Transverse colon (tissue), 4 donors: ENCODE measurements at regions not wholly inside any gene's neighbourhood (a gene's known extent, or its start where the extent isn't known, plus 50 kb on each side); places are given as distances from the start of the nearest gene placed in this dataset.

Source experiments
- DNase-seq: peaks from one replicate; pipeline ENCODE4 v3.0.0-alpha.2; 2019
- H3K27ac ChIP-seq, 4 donors: fragments of 200-600 bp; sonication (generic); 2 replicates each; pipeline ENCODE4 v1.5.1; 2016 to 2018; ENCODE audit warnings: inconsistent platforms in 4 of 4
- H3K27me3 ChIP-seq: fragments of 200-600 bp; sonication (generic); 2 replicates; pipeline ENCODE4 v1.5.1; 2017; ENCODE audit warnings: inconsistent platforms
- H3K36me3 ChIP-seq, 4 donors: fragments of 200-600 bp; sonication (generic); 2 replicates each; pipeline ENCODE4 v1.5.1; 2017 to 2019; ENCODE audit warnings: inconsistent platforms in 4 of 4
- H3K4me1 ChIP-seq, 4 donors: fragments of 200-600 bp; sonication (generic); 2 replicates each; pipeline ENCODE4 v1.5.1; 2017 to 2020; ENCODE audit warnings: inconsistent platforms in 4 of 4
- H3K4me3 ChIP-seq, 4 donors: fragments of 200-600 bp; sonication (generic); 1 replicate in 1 of 4; 2 replicates in 3 of 4; pipeline versions ENCODE4 v1.5.1 to v1.6.1; 2017 to 2019; ENCODE audit warnings: inconsistent platforms in 4 of 4
- H3K9me3 ChIP-seq, 2 donors: fragments of 200-600 bp; sonication (generic); 2 replicates each; pipeline ENCODE4 v1.5.1; 2017 to 2019; ENCODE audit warnings: inconsistent platforms in 2 of 2
- EP300 ChIP-seq: sonication (generic); formaldehyde crosslinking; IDR thresholded peaks from one replicate; pipeline ENCODE4 v1.6.1; 2017; ENCODE audit warnings: antibody characterized with exemption, low read depth
- POLR2A ChIP-seq: fragments of 450-650 bp; IDR thresholded peaks from one replicate; pipeline ENCODE4 v1.6.1; 2016; ENCODE audit warnings: antibody characterized with exemption, mild to moderate bottlenecking, moderate library complexity
- POLR2AphosphoS5 ChIP-seq, 3 donors: sonication (generic); formaldehyde crosslinking; IDR thresholded peaks; one replicate each; pipeline ENCODE4 v1.6.1; 2016; ENCODE audit warnings: antibody characterized with exemption in 3 of 3
- WGBS, 2 donors: methylation state at CpG; one replicate each; pipeline ENCODE4 v1.1.5; 2018; ENCODE audit warnings: low coverage in 1 of 2; 5-methylcytosine and 5-hydroxymethylcytosine counted together
- in situ Hi-C, 4 donors: fragments of 200-750 bp; cut with MboI; loops; one replicate each; pipeline versions ENCODE4 v1.15.0 to v1.15.1; 2017; ENCODE audit warnings: low sequenced_read_pairs in 3 of 4, low pct_ligation_motif_present in 1 of 4, low pct_unique_long_range_greater_than_20kb in 1 of 4
- intact Hi-C: fragments of 100-400 bp; cut with DNase I; formaldehyde crosslinking; loops from one replicate; pipeline ENCODE4 v1.15.1; 2023; ENCODE audit warnings: low total_unique reads
- TF ChIP-seq, protein P1 (sequence below), 5 experiments: fragments of 200-600 bp in 3 of 5; fragments of 450-650 bp in 2 of 5; sonication (generic) in 3 of 5; IDR thresholded peaks; 1 replicate in 2 of 5; 2 replicates in 3 of 5; pipeline ENCODE4 v1.5.1; 2016 to 2017; ENCODE audit warnings: antibody characterized with exemption in 5 of 5, inconsistent platforms in 3 of 5, mild to moderate bottlenecking in 2 of 5, moderate library complexity in 1 of 5

DNA sequence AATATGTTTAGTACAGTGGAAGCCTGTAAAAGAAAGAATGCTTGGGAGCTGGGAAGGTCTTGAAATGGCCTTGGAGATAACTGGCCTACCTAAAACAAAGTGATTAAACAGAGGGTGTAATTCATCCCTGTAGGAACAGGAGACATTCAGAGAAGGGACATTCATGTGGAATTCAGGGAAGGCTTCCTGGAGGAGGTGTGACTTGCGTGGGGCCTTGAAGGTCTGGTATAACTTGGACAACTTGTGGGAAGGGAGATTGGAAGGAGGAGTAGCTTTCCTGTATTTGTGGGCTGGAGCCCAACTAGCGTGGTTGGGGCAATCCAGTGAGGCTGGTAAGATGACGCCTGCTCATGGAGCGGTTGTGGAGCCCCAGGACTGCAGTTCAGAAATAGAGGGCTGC lies 156.4 kb downstream of the AACS start:
- WGBS, 2 donors, result 85 to 86% methylated on average over 3 to 4 of the region's 4 CpGs
- in situ Hi-C loops, result no loop called here

DNA sequence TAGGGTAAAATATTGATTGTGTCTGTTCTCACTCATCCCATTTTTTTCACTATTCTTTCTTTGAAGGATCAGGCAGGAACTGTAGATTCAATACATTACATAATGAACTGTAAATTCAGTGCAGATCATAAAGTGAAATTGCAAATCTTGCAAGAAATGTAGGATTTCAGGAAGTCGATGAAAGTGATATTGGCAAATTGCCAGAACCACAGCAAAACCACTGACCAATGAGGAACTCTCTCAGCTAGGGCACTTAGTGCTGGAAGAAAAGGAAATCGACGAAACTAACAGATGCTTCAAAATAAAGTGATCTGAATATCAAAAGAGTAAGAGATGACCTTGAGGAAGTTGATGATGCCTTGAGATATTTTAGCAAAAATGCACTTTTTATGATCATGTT lies 157.6 kb downstream of the AACS start:
- no peak overlapping the region for H3K4me3 ChIP-seq

More for the DNA sequence above, 156.4 kb downstream of the AACS start:
- peaks cover 14% of the 10 kb centered on the region for H3K27me3 ChIP-seq
- H3K9me3 ChIP-seq, result no peaks in the 10 kb centered on the region
- H3K4me3 ChIP-seq, result no peak overlapping the region
- intact Hi-C loops, result no loop called here
- no peak overlapping the region for H3K27ac ChIP-seq
- H3K4me1 ChIP-seq, result no peaks in the 10 kb centered on the region
- no peaks in the 10 kb centered on the region for H3K36me3 ChIP-seq
- DNase-seq, result no peak
- TF ChIP-seq POLR2A (no peak), EP300 (no peak), POLR2AphosphoS5 (IDR thresholded peaks at IDR 0.05) (no peak)
- TF ChIP-seq, protein P1, sequence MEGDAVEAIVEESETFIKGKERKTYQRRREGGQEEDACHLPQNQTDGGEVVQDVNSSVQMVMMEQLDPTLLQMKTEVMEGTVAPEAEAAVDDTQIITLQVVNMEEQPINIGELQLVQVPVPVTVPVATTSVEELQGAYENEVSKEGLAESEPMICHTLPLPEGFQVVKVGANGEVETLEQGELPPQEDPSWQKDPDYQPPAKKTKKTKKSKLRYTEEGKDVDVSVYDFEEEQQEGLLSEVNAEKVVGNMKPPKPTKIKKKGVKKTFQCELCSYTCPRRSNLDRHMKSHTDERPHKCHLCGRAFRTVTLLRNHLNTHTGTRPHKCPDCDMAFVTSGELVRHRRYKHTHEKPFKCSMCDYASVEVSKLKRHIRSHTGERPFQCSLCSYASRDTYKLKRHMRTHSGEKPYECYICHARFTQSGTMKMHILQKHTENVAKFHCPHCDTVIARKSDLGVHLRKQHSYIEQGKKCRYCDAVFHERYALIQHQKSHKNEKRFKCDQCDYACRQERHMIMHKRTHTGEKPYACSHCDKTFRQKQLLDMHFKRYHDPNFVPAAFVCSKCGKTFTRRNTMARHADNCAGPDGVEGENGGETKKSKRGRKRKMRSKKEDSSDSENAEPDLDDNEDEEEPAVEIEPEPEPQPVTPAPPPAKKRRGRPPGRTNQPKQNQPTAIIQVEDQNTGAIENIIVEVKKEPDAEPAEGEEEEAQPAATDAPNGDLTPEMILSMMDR (IDR thresholded peaks at IDR 0.05), result no peak

DNA sequence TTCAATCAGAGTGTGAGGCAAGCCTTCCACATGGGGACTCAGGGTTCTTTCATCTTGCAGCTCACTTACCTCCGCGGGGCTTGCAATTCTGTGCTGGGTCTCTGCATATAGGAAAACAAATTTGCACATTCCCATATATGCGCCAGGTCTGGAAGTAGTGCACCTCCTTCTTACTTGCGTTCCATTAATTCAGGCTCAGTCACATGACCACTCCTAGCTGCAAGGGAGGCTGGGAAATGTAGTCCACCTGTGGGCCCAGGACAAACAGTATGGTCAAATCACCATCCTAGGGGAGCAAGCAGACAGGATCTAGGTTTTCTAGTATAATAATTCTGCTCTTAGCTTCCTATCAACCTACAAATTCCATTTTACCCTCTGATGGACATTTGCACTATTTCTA lies 160.4 kb downstream of the AACS start:
- Histone ChIP-seq H3K27me3 (peaks cover 4% of the 10 kb centered on the region), H3K4me1 (no peaks in the 10 kb centered on the region), H3K4me3 (no peak overlapping the region), H3K36me3 (no peaks in the 10 kb centered on the region), H3K27ac (no peak overlapping the region), H3K9me3 (no peaks in the 10 kb centered on the region)
- intact Hi-C loops, result no loop called here
- in situ Hi-C loops, result no loop called here
- WGBS, 2 donors, result 87 to 100% methylated on average over 3 to 4 of the region's 4 CpGs
- no peak for DNase-seq
- no peak for TF ChIP-seq EP300
- no peak for TF ChIP-seq POLR2A
- TF ChIP-seq, protein P1 (IDR thresholded peaks at IDR 0.05), result no peak
- no peak for TF ChIP-seq POLR2AphosphoS5 (IDR thresholded peaks at IDR 0.05)

More for the DNA sequence above, 157.6 kb downstream of the AACS start:
- intact Hi-C loops, result no loop called here
- 43 to 58% methylated on average over 3 of the region's 3 CpGs for WGBS, 2 donors
- Histone ChIP-seq H3K9me3 (no peaks in the 10 kb centered on the region), H3K27me3 (peaks cover 14% of the 10 kb centered on the region), H3K27ac (no peak overlapping the region), H3K36me3 (no peaks in the 10 kb centered on the region), H3K4me1 (no peaks in the 10 kb centered on the region)
- no peak for DNase-seq
- no peak for TF ChIP-seq POLR2AphosphoS5 (IDR thresholded peaks at IDR 0.05)
- in situ Hi-C loops, result no loop called here

DNA sequence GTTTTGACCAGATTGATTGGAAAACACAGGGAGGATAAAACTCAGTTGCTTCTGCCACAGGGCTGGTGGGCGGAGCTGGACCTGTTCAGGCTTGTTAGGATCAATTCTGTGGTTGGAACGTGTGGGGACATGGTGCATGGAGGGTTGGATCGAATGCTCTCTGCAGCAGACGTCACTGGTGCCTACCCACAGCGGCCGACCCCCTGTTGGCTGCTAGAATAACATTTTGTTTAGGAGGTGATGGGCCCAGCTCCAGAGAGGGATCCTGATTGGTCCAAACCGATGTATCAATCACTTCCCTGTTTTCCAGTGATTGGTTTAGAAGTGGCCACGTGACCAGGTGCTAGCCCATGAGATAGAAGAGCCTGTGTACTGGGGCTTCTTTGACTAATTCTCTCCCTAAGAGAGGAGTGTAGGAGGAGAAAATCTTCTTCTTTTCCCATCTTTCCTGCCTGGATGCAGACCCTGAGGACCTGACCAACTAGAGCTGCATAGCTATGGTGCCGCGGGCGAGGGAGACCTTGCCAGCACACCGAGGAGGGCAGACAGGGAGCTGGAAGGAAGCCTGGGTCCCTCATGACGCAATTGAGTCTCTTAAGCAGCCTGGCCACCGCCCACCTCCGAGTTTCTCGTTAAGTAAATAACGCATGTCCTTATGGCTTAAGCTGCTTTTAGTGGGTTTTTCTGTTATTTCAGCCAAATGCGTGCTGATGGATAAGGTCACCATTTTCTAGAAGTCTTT lies 163.5 kb downstream of the AACS start:
- Histone ChIP-seq H3K9me3 (no peaks in the 10 kb centered on the region), H3K4me3 (no peak overlapping the region), H3K27me3 (no peaks in the 10 kb centered on the region), H3K4me1 (no peaks in the 10 kb centered on the region), H3K27ac (no peak overlapping the region), H3K36me3 (no peaks in the 10 kb centered on the region)
- TF ChIP-seq POLR2A (no peak), EP300 (no peak), POLR2AphosphoS5 (IDR thresholded peaks at IDR 0.05) (no peak)
- TF ChIP-seq, protein P1 (IDR thresholded peaks at IDR 0.05), result no peak
- in situ Hi-C loops, result no loop called here
- intact Hi-C loops, result no loop called here
- no peak for DNase-seq
- WGBS, 2 donors, result 78 to 85% methylated on average over 9 to 18 of the region's 18 CpGs
